ENCODE measurements at regions not wholly inside any gene's neighbourhood (a gene's known extent, or its start where the extent isn't known, plus 50 kb on each side); places are given as distances from the start of the nearest gene placed in this dataset.
"Not testable (repeated sequence)": the region's sequence is repeated elsewhere in the genome, so short reads cannot be mapped to it uniquely, and the experiment has no call there.

DNA sequence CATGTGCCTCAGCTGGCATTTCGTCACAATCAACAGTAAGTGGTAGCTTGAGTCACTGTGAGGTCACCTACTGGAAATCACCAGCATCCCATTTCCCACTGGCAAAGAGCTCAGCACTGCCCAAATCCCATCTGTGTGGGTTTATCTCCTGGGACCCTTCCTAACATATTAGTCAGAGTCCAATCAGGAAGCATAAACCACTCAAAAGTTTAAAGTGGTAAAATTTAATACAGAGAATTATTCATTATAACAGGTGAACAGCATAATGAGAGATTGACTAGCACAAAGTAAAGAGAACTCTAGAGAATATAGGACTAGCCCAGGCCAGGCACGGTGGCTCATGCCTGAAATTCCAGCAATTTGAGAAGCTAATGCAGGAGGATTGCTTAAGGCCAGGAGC is 107.1 kb upstream of the TP53BP2 start:
- TF ChIP-seq, protein P1, sequence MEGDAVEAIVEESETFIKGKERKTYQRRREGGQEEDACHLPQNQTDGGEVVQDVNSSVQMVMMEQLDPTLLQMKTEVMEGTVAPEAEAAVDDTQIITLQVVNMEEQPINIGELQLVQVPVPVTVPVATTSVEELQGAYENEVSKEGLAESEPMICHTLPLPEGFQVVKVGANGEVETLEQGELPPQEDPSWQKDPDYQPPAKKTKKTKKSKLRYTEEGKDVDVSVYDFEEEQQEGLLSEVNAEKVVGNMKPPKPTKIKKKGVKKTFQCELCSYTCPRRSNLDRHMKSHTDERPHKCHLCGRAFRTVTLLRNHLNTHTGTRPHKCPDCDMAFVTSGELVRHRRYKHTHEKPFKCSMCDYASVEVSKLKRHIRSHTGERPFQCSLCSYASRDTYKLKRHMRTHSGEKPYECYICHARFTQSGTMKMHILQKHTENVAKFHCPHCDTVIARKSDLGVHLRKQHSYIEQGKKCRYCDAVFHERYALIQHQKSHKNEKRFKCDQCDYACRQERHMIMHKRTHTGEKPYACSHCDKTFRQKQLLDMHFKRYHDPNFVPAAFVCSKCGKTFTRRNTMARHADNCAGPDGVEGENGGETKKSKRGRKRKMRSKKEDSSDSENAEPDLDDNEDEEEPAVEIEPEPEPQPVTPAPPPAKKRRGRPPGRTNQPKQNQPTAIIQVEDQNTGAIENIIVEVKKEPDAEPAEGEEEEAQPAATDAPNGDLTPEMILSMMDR (IDR thresholded peaks at IDR 0.05), result not testable (repeated sequence)
- TF ChIP-seq POLR2A (IDR thresholded peaks at IDR 0.05), result not testable (repeated sequence)

All from testis (tissue), 2 donors.